Brain microvascular endothelial cell (primary cell): ENCODE measurements at regions not wholly inside any gene's neighbourhood (a gene's known extent, or its start where the extent isn't known, plus 50 kb on each side); places are given as distances from the start of the nearest gene placed in this dataset.
A peak's percentile ranks its signal among the peaks of the same experiment; 100 is the strongest.

Experiments
- DNase-seq: peaks from one replicate; pipeline ENCODE4 v3.0.0-alpha.2; 2020
- H3K27ac ChIP-seq: fragments of 250-450 bp; sonication (Bioruptor Pico); 2 replicates; pipeline ENCODE4 v1.5.1; 2020; ENCODE audit warnings: mild to moderate bottlenecking, moderate library complexity
- H3K27me3 ChIP-seq: fragments of 250-450 bp; sonication (Bioruptor Pico); replicated peaks from 2 replicates; pipeline ENCODE4 v1.5.1; 2020; ENCODE audit warnings: mild to moderate bottlenecking
- H3K36me3 ChIP-seq: fragments of 250-450 bp; sonication (Bioruptor Pico); replicated peaks from 2 replicates; pipeline ENCODE4 v1.5.1; 2020; ENCODE audit warnings: mild to moderate bottlenecking
- H3K4me3 ChIP-seq: 2 replicates; pipeline ENCODE4 v1.5.1; 2011; ENCODE audit warnings: low read depth, mild to moderate bottlenecking, control low read depth, low read length, moderate library complexity
- in situ Hi-C: cut with HindIII; loops from 2 replicates; pipeline ENCODE4 v1.10.0; 2017; ENCODE audit warnings: low sequenced_read_pairs, low pct_ligation_motif_present
- TF ChIP-seq, protein P1 (sequence below): IDR thresholded peaks from 2 replicates; pipeline ENCODE4 v1.5.1; 2011; ENCODE audit warnings: low read depth, mild to moderate bottlenecking, moderate library complexity, low read length, control low read depth, inconsistent platforms; ENCODE audit errors: missing control alignments

GRCh38 chr4:28555866-28556265 lies 1695.2 kb downstream of the STIM2 start:
- TF ChIP-seq, protein P1, sequence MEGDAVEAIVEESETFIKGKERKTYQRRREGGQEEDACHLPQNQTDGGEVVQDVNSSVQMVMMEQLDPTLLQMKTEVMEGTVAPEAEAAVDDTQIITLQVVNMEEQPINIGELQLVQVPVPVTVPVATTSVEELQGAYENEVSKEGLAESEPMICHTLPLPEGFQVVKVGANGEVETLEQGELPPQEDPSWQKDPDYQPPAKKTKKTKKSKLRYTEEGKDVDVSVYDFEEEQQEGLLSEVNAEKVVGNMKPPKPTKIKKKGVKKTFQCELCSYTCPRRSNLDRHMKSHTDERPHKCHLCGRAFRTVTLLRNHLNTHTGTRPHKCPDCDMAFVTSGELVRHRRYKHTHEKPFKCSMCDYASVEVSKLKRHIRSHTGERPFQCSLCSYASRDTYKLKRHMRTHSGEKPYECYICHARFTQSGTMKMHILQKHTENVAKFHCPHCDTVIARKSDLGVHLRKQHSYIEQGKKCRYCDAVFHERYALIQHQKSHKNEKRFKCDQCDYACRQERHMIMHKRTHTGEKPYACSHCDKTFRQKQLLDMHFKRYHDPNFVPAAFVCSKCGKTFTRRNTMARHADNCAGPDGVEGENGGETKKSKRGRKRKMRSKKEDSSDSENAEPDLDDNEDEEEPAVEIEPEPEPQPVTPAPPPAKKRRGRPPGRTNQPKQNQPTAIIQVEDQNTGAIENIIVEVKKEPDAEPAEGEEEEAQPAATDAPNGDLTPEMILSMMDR, result no peak
- no peak for DNase-seq
- Histone ChIP-seq H3K4me3 (no peak overlapping the region), H3K27me3 (no peaks in the 10 kb centered on the region), H3K27ac (no peak overlapping the region), H3K36me3 (no peaks in the 10 kb centered on the region)
- in situ Hi-C loops, result no loop called here

DNA sequence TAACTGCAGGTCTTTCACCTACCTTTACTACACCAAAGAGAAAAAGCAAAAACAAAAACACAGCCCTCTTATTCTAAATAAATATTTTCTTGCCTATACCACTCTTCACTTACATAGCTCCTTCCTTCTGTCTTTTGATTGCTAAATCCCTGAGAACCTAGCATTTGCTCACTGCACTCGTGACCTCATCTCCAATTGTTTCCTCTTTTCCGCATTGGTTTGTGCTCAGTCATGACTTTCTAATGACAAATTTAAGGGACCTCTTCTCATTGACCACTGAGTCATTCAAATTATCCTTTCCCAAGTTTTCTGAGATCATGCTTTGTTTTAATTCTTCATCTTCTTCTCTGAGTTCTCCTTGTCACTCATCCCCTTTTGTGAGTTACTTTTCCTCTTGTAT lies 1697.1 kb downstream of the STIM2 start:
- peak; percentile 19 for DNase-seq
- in situ Hi-C loops, result no loop called here

GRCh38 chr4:28558895-28559294 lies 1698.3 kb downstream of the STIM2 start:
- TF ChIP-seq, protein P1, result no peak
- DNase-seq, result no peak
- Histone ChIP-seq H3K36me3 (no peaks in the 10 kb centered on the region), H3K27me3 (no peaks in the 10 kb centered on the region), H3K27ac (no peak overlapping the region), H3K4me3 (no peak overlapping the region)
- in situ Hi-C loops, result no loop called here

More for the DNA sequence above, 1697.1 kb downstream of the STIM2 start:
- Histone ChIP-seq H3K36me3 (no peaks in the 10 kb centered on the region), H3K27ac (no peak overlapping the region), H3K4me3 (no peak overlapping the region), H3K27me3 (no peaks in the 10 kb centered on the region)
- TF ChIP-seq, protein P1, result no peak

- in situ Hi-C loops, result no loop called here
- Histone ChIP-seq H3K27ac (no peak overlapping the region), H3K27me3 (no peaks in the 10 kb centered on the region), H3K4me3 (no peak overlapping the region), H3K36me3 (no peaks in the 10 kb centered on the region)
- TF ChIP-seq, protein P1, result no peak
- DNase-seq, result no peak
Observed at GRCh38 chr4:28562913-28563312, 1702.3 kb downstream of the STIM2 start.

- DNase-seq, result no peak
- H3K27ac ChIP-seq, result no peak overlapping the region
- in situ Hi-C loops, result no loop called here
- TF ChIP-seq, protein P1, result no peak
- H3K4me3 ChIP-seq, result no peak overlapping the region
- no peaks in the 10 kb centered on the region for H3K27me3 ChIP-seq
- H3K36me3 ChIP-seq, result no peaks in the 10 kb centered on the region
Observed at GRCh38 chr4:28565396-28565795, 1704.8 kb downstream of the STIM2 start.

- Histone ChIP-seq H3K4me3 (no peak overlapping the region), H3K27ac (no peak overlapping the region), H3K36me3 (no peaks in the 10 kb centered on the region), H3K27me3 (no peaks in the 10 kb centered on the region)
- in situ Hi-C loops, result no loop called here
- DNase-seq, result no peak
- TF ChIP-seq, protein P1, result no peak
Observed at GRCh38 chr4:28600958-28601357, 1740.3 kb downstream of the STIM2 start.
